ENCODE measurements at regions not wholly inside any gene's neighbourhood (a gene's known extent, or its start where the extent isn't known, plus 50 kb on each side); places are given as distances from the start of the nearest gene placed in this dataset.

- Histone ChIP-seq H3K9ac (ENCODE audit: insufficient read depth, low read length, poor library complexity, severe bottlenecking) (no peak overlapping the region), H3K4me1 (ENCODE audit: control insufficient read depth in 1 of 2, insufficient read depth in 2 of 2, low read length in 2 of 2) (no peaks in the 10 kb centered on the region), H3K27me3 (ENCODE audit: control insufficient read depth in 2 of 2, insufficient read depth in 2 of 2, low read length in 2 of 2) (no peaks in the 10 kb centered on the region), H3K36me3 (replicated peaks in 1 of 2; ENCODE audit: control insufficient read depth in 1 of 2, insufficient read depth in 2 of 2, low read length in 2 of 2) (no peaks in the 10 kb centered on the region), H3K27ac (ENCODE audit: low read depth in 1 of 2, low read length in 2 of 2) (no peak overlapping the region), H3K4me3 (replicated peaks in 1 of 3; ENCODE audit: low read depth in 2 of 3, low read length in 3 of 3) (no peak overlapping the region), H4K20me1 (ENCODE audit: insufficient read depth, low read length) (no peaks in the 10 kb centered on the region), H2AFZ (ENCODE audit: insufficient read depth, low read depth, low read length, poor library complexity, severe bottlenecking) (no peak overlapping the region), H3K4me2 (replicated peaks; ENCODE audit: extremely low read depth, low read length, poor library complexity, severe bottlenecking) (no peak overlapping the region), H3K79me2 (ENCODE audit: insufficient read depth, low read length) (no peaks in the 10 kb centered on the region), H3K9me3 (replicated peaks in 1 of 2; ENCODE audit: control insufficient read depth in 1 of 2, insufficient read depth in 1 of 2, low read length in 2 of 2) (peaks cover 0 to 19% of the 10 kb centered on the region in 2 donors)
- DNase-seq: no peak
- intact Hi-C loops (cut with micrococcal nuclease): no loop called here
- Mint-ChIP-seq H3K4me1 (no peaks in the 10 kb centered on the region), H3K27ac (no peak overlapping the region), H3K27me3 (ENCODE audit: low read depth in 3 of 3) (no peaks in the 10 kb centered on the region), H3K9me3 (peaks cover 0 to 9% (median 5%) of the 10 kb centered on the region in 7 donors), H3K36me3 (no peaks in the 10 kb centered on the region), H3K4me3 (no peak overlapping the region)
- TF ChIP-seq CTCF (IDR thresholded peaks at IDR 0.05): no peak
These were observed 674.2 kb downstream of the TBL1XR1 start for GRCh38 chr3:176523114-176523513.

DNA sequence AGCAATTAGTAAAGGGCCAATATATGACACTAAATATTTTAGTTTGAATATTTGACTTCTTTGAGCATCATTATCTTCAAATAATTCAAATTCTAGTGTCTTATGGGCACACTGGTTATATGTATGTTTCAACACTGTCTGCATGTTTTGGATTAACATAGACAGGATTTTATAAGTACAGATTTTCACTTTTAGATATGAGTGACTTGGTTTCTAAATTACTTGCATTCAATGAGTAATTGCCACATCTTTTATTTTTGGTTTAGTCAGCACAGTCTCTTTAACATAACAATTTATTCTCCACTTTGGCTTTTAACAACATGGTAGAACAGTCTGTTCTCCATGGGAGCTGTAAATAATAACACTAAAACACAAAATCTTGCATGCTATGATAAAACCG, 674.8 kb downstream of the TBL1XR1 start:
- Mint-ChIP-seq H3K9me3 (peaks cover 0 to 9% (median 3%) of the 10 kb centered on the region in 7 donors), H3K27me3 (ENCODE audit: low read depth in 3 of 3) (no peaks in the 10 kb centered on the region), H3K27ac (no peak overlapping the region), H3K36me3 (no peaks in the 10 kb centered on the region), H3K4me1 (no peaks in the 10 kb centered on the region), H3K4me3 (no peak overlapping the region)
- Histone ChIP-seq H3K36me3 (replicated peaks in 1 of 2; ENCODE audit: control insufficient read depth in 1 of 2, insufficient read depth in 2 of 2, low read length in 2 of 2) (no peaks in the 10 kb centered on the region), H3K9me3 (replicated peaks in 1 of 2; ENCODE audit: control insufficient read depth in 1 of 2, insufficient read depth in 1 of 2, low read length in 2 of 2) (peaks cover 0 to 13% of the 10 kb centered on the region in 2 donors), H4K20me1 (ENCODE audit: insufficient read depth, low read length) (no peaks in the 10 kb centered on the region), H3K79me2 (ENCODE audit: insufficient read depth, low read length) (no peaks in the 10 kb centered on the region), H3K4me1 (ENCODE audit: control insufficient read depth in 1 of 2, insufficient read depth in 2 of 2, low read length in 2 of 2) (no peaks in the 10 kb centered on the region), H3K27me3 (ENCODE audit: control insufficient read depth in 2 of 2, insufficient read depth in 2 of 2, low read length in 2 of 2) (no peaks in the 10 kb centered on the region), H3K4me3 (replicated peaks in 1 of 3; ENCODE audit: low read depth in 2 of 3, low read length in 3 of 3) (no peak overlapping the region), H2AFZ (ENCODE audit: insufficient read depth, low read depth, low read length, poor library complexity, severe bottlenecking) (no peak overlapping the region), H3K27ac (ENCODE audit: low read depth in 1 of 2, low read length in 2 of 2) (no peak overlapping the region), H3K9ac (ENCODE audit: insufficient read depth, low read length, poor library complexity, severe bottlenecking) (no peak overlapping the region), H3K4me2 (replicated peaks; ENCODE audit: extremely low read depth, low read length, poor library complexity, severe bottlenecking) (no peak overlapping the region)
- no peak for DNase-seq
- intact Hi-C loops (cut with micrococcal nuclease): no loop called here
- TF ChIP-seq CTCF (IDR thresholded peaks at IDR 0.05): no peak
- no CpG with 5 or more reads among the region's 1 CpG for WGBS (ENCODE audit: insufficient coverage)
